ENCODE measurements at regions not wholly inside any gene's neighbourhood (a gene's known extent, or its start where the extent isn't known, plus 50 kb on each side); places are given as distances from the start of the nearest gene placed in this dataset.

DNA sequence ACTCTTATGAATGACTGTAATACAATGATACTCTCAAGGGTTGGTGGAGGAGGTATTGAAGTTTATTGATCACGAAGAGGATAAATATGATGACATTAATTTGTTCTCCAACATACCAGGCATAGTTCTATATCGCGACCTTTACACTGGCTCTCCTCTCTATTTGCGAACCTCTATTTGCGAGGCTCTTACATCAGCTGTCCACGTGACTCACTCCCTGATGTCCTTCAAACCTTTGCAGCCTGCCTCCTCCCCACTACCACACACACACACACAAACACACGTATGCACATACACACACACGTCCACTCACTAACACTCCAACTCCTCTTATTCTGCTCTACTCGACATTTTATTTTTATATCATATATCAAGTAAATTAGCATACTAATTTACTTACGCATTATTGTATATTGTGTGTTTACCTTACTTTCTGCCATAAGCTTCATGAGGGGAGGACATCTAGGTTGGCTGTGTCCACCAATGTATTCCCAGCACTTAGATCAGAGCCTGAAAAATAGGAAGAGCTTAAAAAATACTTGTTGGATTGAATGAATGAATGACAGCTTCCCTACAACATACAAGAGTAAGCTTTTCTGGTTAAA, 53.3 kb upstream of the TNFRSF21 start (continued):
- TF ChIP-seq, protein P1, sequence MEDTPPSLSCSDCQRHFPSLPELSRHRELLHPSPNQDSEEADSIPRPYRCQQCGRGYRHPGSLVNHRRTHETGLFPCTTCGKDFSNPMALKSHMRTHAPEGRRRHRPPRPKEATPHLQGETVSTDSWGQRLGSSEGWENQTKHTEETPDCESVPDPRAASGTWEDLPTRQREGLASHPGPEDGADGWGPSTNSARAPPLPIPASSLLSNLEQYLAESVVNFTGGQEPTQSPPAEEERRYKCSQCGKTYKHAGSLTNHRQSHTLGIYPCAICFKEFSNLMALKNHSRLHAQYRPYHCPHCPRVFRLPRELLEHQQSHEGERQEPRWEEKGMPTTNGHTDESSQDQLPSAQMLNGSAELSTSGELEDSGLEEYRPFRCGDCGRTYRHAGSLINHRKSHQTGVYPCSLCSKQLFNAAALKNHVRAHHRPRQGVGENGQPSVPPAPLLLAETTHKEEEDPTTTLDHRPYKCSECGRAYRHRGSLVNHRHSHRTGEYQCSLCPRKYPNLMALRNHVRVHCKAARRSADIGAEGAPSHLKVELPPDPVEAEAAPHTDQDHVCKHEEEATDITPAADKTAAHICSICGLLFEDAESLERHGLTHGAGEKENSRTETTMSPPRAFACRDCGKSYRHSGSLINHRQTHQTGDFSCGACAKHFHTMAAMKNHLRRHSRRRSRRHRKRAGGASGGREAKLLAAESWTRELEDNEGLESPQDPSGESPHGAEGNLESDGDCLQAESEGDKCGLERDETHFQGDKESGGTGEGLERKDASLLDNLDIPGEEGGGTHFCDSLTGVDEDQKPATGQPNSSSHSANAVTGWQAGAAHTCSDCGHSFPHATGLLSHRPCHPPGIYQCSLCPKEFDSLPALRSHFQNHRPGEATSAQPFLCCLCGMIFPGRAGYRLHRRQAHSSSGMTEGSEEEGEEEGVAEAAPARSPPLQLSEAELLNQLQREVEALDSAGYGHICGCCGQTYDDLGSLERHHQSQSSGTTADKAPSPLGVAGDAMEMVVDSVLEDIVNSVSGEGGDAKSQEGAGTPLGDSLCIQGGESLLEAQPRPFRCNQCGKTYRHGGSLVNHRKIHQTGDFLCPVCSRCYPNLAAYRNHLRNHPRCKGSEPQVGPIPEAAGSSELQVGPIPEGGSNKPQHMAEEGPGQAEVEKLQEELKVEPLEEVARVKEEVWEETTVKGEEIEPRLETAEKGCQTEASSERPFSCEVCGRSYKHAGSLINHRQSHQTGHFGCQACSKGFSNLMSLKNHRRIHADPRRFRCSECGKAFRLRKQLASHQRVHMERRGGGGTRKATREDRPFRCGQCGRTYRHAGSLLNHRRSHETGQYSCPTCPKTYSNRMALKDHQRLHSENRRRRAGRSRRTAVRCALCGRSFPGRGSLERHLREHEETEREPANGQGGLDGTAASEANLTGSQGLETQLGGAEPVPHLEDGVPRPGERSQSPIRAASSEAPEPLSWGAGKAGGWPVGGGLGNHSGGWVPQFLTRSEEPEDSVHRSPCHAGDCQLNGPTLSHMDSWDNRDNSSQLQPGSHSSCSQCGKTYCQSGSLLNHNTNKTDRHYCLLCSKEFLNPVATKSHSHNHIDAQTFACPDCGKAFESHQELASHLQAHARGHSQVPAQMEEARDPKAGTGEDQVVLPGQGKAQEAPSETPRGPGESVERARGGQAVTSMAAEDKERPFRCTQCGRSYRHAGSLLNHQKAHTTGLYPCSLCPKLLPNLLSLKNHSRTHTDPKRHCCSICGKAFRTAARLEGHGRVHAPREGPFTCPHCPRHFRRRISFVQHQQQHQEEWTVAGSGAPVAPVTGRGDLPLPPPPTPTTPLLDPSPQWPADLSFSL (CRISPR knock-in tag; IDR thresholded peaks at IDR 0.05), result peak; percentile 97
- TF ChIP-seq ZFP41 (CRISPR knock-in tag; IDR thresholded peaks at IDR 0.05; ENCODE audit: borderline replicate concordance) (no peak), NFYB (CRISPR knock-in tag; IDR thresholded peaks at IDR 0.05) (no peak), ZNF780A (CRISPR knock-in tag; IDR thresholded peaks at IDR 0.05) (0 out of 2 replicates have a peak, but pooled peaks have one; percentile 34), ZSCAN22 (CRISPR knock-in tag; IDR thresholded peaks at IDR 0.05) (no peak), GTF2F1 (IDR thresholded peaks at IDR 0.05; ENCODE audit: low read length) (no peak), ZNF660 (CRISPR knock-in tag; IDR thresholded peaks at IDR 0.05; ENCODE audit: borderline replicate concordance, low read depth) (no peak), EED (CRISPR knock-in tag; IDR thresholded peaks at IDR 0.05) (no peak), ZNF446 (CRISPR knock-in tag; IDR thresholded peaks at IDR 0.05) (no peak)
- TF ChIP-seq, protein P2, sequence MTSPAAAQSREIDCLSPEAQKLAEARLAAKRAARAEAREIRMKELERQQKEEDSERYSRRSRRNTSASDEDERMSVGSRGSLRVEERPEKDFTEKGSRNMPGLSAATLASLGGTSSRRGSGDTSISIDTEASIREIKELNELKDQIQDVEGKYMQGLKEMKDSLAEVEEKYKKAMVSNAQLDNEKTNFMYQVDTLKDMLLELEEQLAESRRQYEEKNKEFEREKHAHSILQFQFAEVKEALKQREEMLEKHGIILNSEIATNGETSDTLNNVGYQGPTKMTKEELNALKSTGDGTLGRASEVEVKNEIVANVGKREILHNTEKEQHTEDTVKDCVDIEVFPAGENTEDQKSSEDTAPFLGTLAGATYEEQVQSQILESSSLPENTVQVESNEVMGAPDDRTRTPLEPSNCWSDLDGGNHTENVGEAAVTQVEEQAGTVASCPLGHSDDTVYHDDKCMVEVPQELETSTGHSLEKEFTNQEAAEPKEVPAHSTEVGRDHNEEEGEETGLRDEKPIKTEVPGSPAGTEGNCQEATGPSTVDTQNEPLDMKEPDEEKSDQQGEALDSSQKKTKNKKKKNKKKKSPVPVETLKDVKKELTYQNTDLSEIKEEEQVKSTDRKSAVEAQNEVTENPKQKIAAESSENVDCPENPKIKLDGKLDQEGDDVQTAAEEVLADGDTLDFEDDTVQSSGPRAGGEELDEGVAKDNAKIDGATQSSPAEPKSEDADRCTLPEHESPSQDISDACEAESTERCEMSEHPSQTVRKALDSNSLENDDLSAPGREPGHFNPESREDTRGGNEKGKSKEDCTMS (CRISPR knock-in tag; conservative IDR thresholded peaks at IDR 0.05), result no peak
- TF ChIP-seq, protein P3, sequence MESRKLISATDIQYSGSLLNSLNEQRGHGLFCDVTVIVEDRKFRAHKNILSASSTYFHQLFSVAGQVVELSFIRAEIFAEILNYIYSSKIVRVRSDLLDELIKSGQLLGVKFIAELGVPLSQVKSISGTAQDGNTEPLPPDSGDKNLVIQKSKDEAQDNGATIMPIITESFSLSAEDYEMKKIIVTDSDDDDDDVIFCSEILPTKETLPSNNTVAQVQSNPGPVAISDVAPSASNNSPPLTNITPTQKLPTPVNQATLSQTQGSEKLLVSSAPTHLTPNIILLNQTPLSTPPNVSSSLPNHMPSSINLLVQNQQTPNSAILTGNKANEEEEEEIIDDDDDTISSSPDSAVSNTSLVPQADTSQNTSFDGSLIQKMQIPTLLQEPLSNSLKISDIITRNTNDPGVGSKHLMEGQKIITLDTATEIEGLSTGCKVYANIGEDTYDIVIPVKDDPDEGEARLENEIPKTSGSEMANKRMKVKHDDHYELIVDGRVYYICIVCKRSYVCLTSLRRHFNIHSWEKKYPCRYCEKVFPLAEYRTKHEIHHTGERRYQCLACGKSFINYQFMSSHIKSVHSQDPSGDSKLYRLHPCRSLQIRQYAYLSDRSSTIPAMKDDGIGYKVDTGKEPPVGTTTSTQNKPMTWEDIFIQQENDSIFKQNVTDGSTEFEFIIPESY (CRISPR knock-in tag; IDR thresholded peaks at IDR 0.05), result peak; percentile 33; the same call in 1 of the 2 replicates
- TF ChIP-seq, protein P4, sequence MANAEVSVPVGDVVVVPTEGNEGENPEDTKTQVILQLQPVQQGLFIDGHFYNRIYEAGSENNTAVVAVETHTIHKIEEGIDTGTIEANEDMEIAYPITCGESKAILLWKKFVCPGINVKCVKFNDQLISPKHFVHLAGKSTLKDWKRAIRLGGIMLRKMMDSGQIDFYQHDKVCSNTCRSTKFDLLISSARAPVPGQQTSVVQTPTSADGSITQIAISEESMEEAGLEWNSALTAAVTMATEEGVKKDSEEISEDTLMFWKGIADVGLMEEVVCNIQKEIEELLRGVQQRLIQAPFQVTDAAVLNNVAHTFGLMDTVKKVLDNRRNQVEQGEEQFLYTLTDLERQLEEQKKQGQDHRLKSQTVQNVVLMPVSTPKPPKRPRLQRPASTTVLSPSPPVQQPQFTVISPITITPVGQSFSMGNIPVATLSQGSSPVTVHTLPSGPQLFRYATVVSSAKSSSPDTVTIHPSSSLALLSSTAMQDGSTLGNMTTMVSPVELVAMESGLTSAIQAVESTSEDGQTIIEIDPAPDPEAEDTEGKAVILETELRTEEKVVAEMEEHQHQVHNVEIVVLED (CRISPR knock-in tag; IDR thresholded peaks at IDR 0.05; ENCODE audit: borderline replicate concordance), result no peak
- TF ChIP-seq, protein P5, sequence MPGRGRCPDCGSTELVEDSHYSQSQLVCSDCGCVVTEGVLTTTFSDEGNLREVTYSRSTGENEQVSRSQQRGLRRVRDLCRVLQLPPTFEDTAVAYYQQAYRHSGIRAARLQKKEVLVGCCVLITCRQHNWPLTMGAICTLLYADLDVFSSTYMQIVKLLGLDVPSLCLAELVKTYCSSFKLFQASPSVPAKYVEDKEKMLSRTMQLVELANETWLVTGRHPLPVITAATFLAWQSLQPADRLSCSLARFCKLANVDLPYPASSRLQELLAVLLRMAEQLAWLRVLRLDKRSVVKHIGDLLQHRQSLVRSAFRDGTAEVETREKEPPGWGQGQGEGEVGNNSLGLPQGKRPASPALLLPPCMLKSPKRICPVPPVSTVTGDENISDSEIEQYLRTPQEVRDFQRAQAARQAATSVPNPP (CRISPR knock-in tag; IDR thresholded peaks at IDR 0.05), result no peak

All from HepG2 (cell line).